ENCODE measurements at regions not wholly inside any gene's neighbourhood (a gene's known extent, or its start where the extent isn't known, plus 50 kb on each side); places are given as distances from the start of the nearest gene placed in this dataset.

DNA sequence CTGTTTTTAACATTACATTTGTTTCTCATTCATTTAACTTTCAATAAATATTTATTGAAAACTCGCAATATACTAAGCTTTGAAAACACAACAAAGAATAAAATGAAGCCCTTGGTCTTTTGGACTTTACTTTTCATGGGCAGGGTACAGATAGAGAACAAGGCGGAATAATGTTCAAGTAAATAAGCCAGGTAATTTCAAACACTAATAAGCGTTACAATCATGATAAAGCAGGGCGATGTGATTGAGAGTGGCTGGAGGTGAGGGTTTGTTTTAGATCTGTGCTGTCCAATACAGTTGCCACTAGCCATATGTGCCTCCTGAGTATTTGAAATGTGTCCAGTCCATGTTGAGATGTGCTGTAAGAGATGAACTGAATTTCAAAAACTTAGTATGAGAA lies 307.1 kb downstream of the ALDH8A1 start:
- no peak overlapping the region for H3K27ac Mint-ChIP-seq (ENCODE audit: unreplicated experiment)
- peaks cover 27% of the 10 kb centered on the region for H3K4me1 Mint-ChIP-seq (ENCODE audit: low read depth, unreplicated experiment)
- no peak for DNase-seq
- no peaks in the 10 kb centered on the region for H3K27me3 Mint-ChIP-seq (ENCODE audit: unreplicated experiment)
- H3K36me3 Mint-ChIP-seq (ENCODE audit: insufficient read depth, unreplicated experiment), result peaks cover 5% of the 10 kb centered on the region
- CTCF ChIA-PET, result no interaction called here
- intact Hi-C loops (cut with micrococcal nuclease; ENCODE audit: unreplicated experiment), result loop anchor here (5.0 kb wide), 1 partner anchor 179 kb away; no protein-coding TSS in a partner anchor
- no peaks in the 10 kb centered on the region for H3K9me3 Mint-ChIP-seq (ENCODE audit: low read depth, unreplicated experiment)
- TF ChIP-seq, protein P1, sequence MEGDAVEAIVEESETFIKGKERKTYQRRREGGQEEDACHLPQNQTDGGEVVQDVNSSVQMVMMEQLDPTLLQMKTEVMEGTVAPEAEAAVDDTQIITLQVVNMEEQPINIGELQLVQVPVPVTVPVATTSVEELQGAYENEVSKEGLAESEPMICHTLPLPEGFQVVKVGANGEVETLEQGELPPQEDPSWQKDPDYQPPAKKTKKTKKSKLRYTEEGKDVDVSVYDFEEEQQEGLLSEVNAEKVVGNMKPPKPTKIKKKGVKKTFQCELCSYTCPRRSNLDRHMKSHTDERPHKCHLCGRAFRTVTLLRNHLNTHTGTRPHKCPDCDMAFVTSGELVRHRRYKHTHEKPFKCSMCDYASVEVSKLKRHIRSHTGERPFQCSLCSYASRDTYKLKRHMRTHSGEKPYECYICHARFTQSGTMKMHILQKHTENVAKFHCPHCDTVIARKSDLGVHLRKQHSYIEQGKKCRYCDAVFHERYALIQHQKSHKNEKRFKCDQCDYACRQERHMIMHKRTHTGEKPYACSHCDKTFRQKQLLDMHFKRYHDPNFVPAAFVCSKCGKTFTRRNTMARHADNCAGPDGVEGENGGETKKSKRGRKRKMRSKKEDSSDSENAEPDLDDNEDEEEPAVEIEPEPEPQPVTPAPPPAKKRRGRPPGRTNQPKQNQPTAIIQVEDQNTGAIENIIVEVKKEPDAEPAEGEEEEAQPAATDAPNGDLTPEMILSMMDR (IDR thresholded peaks at IDR 0.05; ENCODE audit: unreplicated experiment), result no peak
- no TSS peak for BruUV-seq (replicated peaks)
- no peak overlapping the region for H3K4me3 Mint-ChIP-seq (ENCODE audit: low read depth, unreplicated experiment)

DNA sequence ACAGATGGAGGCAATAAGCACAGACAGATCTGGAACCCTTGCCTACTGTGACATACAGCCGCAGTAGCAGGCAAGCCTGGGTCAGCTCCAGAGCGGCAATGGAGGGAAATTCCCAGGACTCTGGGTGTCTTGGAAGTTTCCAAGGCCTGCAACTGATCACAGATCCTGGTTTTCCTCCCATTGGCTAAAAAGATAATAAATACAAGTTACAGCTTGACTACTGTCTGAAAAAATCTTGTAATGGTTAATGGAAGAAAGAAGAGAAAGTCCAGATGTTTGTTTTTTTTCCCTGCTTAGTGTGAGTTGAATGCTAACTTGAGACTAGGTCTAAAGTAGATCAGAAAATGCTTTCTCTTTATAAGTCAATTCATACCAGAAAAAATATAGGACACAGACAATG lies 307.6 kb downstream of the ALDH8A1 start:
- Mint-ChIP-seq H3K4me3 (ENCODE audit: low read depth, unreplicated experiment) (no peak overlapping the region), H3K27ac (ENCODE audit: unreplicated experiment) (no peak overlapping the region)
- CTCF ChIA-PET, result no interaction called here

DNA sequence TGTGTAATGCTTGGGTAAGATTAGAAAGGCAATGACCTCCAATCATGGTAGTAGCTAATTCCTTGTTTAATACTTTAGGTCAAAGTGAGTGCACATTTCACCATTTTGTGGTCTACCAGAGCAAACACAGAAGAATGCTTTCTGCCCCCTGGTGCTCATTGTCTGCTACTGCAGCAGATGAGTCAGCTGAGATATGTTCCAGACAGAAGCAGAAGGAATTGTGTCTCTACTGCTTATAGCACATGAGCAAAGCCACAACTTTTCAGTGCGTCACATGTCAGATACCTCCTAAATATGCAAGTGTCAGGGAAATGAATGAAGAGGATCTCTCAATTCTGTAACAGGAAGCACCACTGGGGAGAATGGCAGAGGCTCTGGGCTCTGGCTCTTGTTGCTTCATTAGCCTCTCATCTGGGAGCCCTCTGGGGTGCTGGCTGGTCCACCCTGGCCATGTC lies 308.9 kb downstream of the ALDH8A1 start:
- TF ChIP-seq, protein P1 (IDR thresholded peaks at IDR 0.05; ENCODE audit: unreplicated experiment), result peak; percentile 85
- H3K4me3 Mint-ChIP-seq (ENCODE audit: low read depth, unreplicated experiment), result no peak overlapping the region
- no peak overlapping the region for H3K27ac Mint-ChIP-seq (ENCODE audit: unreplicated experiment)
- intact Hi-C loops (cut with micrococcal nuclease; ENCODE audit: unreplicated experiment), result loop anchor here (1.0 to 5.0 kb wide), 3 partner anchors 181 to 467 kb away; no protein-coding TSS in a partner anchor
- no TSS peak for BruUV-seq (replicated peaks)
- DNase-seq, result peak; percentile 75
- H3K9me3 Mint-ChIP-seq (ENCODE audit: low read depth, unreplicated experiment), result no peaks in the 10 kb centered on the region
- H3K27me3 Mint-ChIP-seq (ENCODE audit: unreplicated experiment), result no peaks in the 10 kb centered on the region
- CTCF ChIA-PET, result interaction anchor here (0.8 to 1.7 kb wide), 7 partner anchors 14 to 467 kb away, joined by 3 to 13 read pairs (median 3); no protein-coding TSS in a partner anchor
- H3K4me1 Mint-ChIP-seq (ENCODE audit: low read depth, unreplicated experiment), result peaks cover 27% of the 10 kb centered on the region
- H3K36me3 Mint-ChIP-seq (ENCODE audit: insufficient read depth, unreplicated experiment), result peaks cover 5% of the 10 kb centered on the region

More for the DNA sequence above, 307.6 kb downstream of the ALDH8A1 start:
- no peaks in the 10 kb centered on the region for H3K27me3 Mint-ChIP-seq (ENCODE audit: unreplicated experiment)
- no peak for DNase-seq
- TF ChIP-seq, protein P1 (IDR thresholded peaks at IDR 0.05; ENCODE audit: unreplicated experiment), result no peak
- H3K36me3 Mint-ChIP-seq (ENCODE audit: insufficient read depth, unreplicated experiment), result peaks cover 5% of the 10 kb centered on the region
- no TSS peak for BruUV-seq (replicated peaks)
- H3K4me1 Mint-ChIP-seq (ENCODE audit: low read depth, unreplicated experiment), result peaks cover 27% of the 10 kb centered on the region
- H3K9me3 Mint-ChIP-seq (ENCODE audit: low read depth, unreplicated experiment), result no peaks in the 10 kb centered on the region
- intact Hi-C loops (cut with micrococcal nuclease; ENCODE audit: unreplicated experiment), result loop anchor here (5.0 kb wide), 1 partner anchor 180 kb away; no protein-coding TSS in a partner anchor

DNA sequence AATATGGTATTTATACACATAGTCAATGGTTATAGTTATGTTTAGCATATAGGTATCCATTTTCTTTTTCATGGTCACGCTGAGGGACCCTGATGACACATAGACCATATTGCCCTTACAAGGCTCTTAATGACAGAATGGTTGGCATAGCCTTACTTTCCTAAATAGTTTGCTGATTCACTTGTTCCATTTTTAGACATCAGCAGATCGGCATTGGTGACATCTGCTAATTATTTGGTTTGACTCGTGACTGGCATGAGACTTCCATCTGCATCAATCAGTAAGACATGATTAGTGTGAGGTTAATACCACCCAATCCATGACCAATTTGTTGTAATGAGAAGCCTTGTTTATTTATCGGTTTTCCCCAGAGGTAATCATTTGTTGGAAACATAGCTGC lies 309.7 kb downstream of the ALDH8A1 start:
- TF ChIP-seq, protein P1 (IDR thresholded peaks at IDR 0.05; ENCODE audit: unreplicated experiment), result no peak
- intact Hi-C loops (cut with micrococcal nuclease; ENCODE audit: unreplicated experiment), result loop anchor here (5.0 kb wide), 1 partner anchor 182 kb away; no protein-coding TSS in a partner anchor
- Mint-ChIP-seq H3K4me3 (ENCODE audit: low read depth, unreplicated experiment) (no peak overlapping the region), H3K27ac (ENCODE audit: unreplicated experiment) (no peak overlapping the region), H3K4me1 (ENCODE audit: low read depth, unreplicated experiment) (peaks cover 26% of the 10 kb centered on the region), H3K27me3 (ENCODE audit: unreplicated experiment) (no peaks in the 10 kb centered on the region), H3K36me3 (ENCODE audit: insufficient read depth, unreplicated experiment) (peaks cover 5% of the 10 kb centered on the region), H3K9me3 (ENCODE audit: low read depth, unreplicated experiment) (no peaks in the 10 kb centered on the region)
- DNase-seq, result no peak
- no TSS peak for BruUV-seq (replicated peaks)
- CTCF ChIA-PET, result interaction anchor here (0.8 to 1.7 kb wide), 6 partner anchors 14 to 466 kb away, joined by 3 to 13 read pairs (median 4); no protein-coding TSS in a partner anchor
